GM23338 (cell line): ENCODE measurements at regions not wholly inside any gene's neighbourhood (a gene's known extent, or its start where the extent isn't known, plus 50 kb on each side); places are given as distances from the start of the nearest gene placed in this dataset.

Experiments used
- ATAC-seq: fragments of 200-7000 bp; cut with Tn5 transposase; 3 replicates; pipeline ENCODE4 v1.9.1; 2020
- DNase-seq: peaks from one replicate; pipeline ENCODE4 v3.0.0-alpha.2; 2015; ENCODE audit warnings: low spot score
- H2AFZ ChIP-seq: fragments of 200-600 bp; sonication (generic); 2 replicates; pipeline ENCODE4 v1.8.0; 2016; ENCODE audit warnings: antibody characterized with exemption, mild to moderate bottlenecking, moderate library complexity
- H3F3A ChIP-seq: fragments of 200-600 bp; sonication (generic); replicated peaks from 2 replicates; pipeline ENCODE4 v1.8.0; 2017; ENCODE audit warnings: antibody characterized with exemption, mixed run types, low read depth
- H3K27ac ChIP-seq: fragments of 200-600 bp; sonication (generic); 2 replicates; pipeline ENCODE4 v1.6.1; 2016; ENCODE audit warnings: low read depth
- H3K27me3 ChIP-seq: fragments of 200-600 bp; sonication (generic); 2 replicates; pipeline ENCODE4 v1.8.0; 2016; ENCODE audit warnings: mild to moderate bottlenecking, mixed run types, moderate library complexity; ENCODE audit not compliant: insufficient read depth
- H3K36me3 ChIP-seq: fragments of 200-600 bp; sonication (generic); 2 replicates; pipeline ENCODE4 v1.8.0; 2016; ENCODE audit warnings: mild to moderate bottlenecking; ENCODE audit not compliant: insufficient read depth
- H3K4me1 ChIP-seq: fragments of 200-600 bp; sonication (generic); 2 replicates; pipeline ENCODE4 v1.8.0; 2016; ENCODE audit warnings: mild to moderate bottlenecking, moderate library complexity; ENCODE audit not compliant: insufficient read depth
- H3K4me2 ChIP-seq: fragments of 200-600 bp; sonication (generic); 2 replicates; pipeline ENCODE4 v1.7.1; 2017; ENCODE audit warnings: mixed run types
- H3K4me3 ChIP-seq: fragments of 200-600 bp; sonication (generic); 2 replicates; pipeline ENCODE4 v1.6.1; 2016; ENCODE audit warnings: mixed run types
- H3K79me2 ChIP-seq: fragments of 200-600 bp; sonication (generic); replicated peaks from 2 replicates; pipeline ENCODE4 v1.8.0; 2017; ENCODE audit warnings: mild to moderate bottlenecking; ENCODE audit not compliant: insufficient read depth
- H3K9me2 ChIP-seq: fragments of 200-600 bp; sonication (generic); 2 replicates; pipeline ENCODE4 v1.8.0; 2017; ENCODE audit not compliant: insufficient read depth
- H4K20me1 ChIP-seq: fragments of 200-600 bp; sonication (generic); replicated peaks from 2 replicates; pipeline ENCODE4 v1.8.0; 2017; ENCODE audit warnings: mild to moderate bottlenecking; ENCODE audit not compliant: insufficient read depth
- H3K27ac Mint-ChIP-seq: 2 replicates; pipeline ENCODE4 v1.8.0; 2020; ENCODE audit warnings: inconsistent platforms, mild to moderate bottlenecking, moderate library complexity, mixed read lengths
- H3K27me3 Mint-ChIP-seq: 3 replicates; pipeline ENCODE4 v1.8.0; 2022; ENCODE audit warnings: low read depth, mild to moderate bottlenecking, moderate library complexity, mixed read lengths, inconsistent platforms; ENCODE audit not compliant: insufficient read depth, poor library complexity
- H3K36me3 Mint-ChIP-seq: 3 replicates; pipeline ENCODE4 v1.8.0; 2021; ENCODE audit warnings: low read depth, mild to moderate bottlenecking, inconsistent platforms, moderate library complexity, mixed read lengths
- H3K4me1 Mint-ChIP-seq: 3 replicates; pipeline ENCODE4 v1.8.0; 2020; ENCODE audit warnings: mild to moderate bottlenecking, inconsistent platforms, mixed read lengths
- H3K4me3 Mint-ChIP-seq: 3 replicates; pipeline ENCODE4 v1.8.0; 2021; ENCODE audit warnings: moderate library complexity, mild to moderate bottlenecking, inconsistent platforms, mixed read lengths
- H3K9me3 Mint-ChIP-seq: 3 replicates; pipeline ENCODE4 v1.8.0; 2020; ENCODE audit warnings: moderate library complexity, mild to moderate bottlenecking, inconsistent platforms, mixed read lengths
- CREB1 ChIP-seq: fragments of 250-450 bp; sonication (Bioruptor Pico); IDR thresholded peaks from 2 replicates; pipeline ENCODE4 v1.5.0; 2020; ENCODE audit warnings: low read depth, mild to moderate bottlenecking, moderate library complexity
- CTCF ChIP-seq, 2 experiments: fragments of 200-600 bp in 1 of 2; sonication (generic) in 1 of 2; conservative IDR thresholded peaks; 2 replicates each; pipeline versions ENCODE4 v1.5.1 to v1.6.1; 2016 to 2017; ENCODE audit warnings: antibody characterized with exemption in 2 of 2, low read depth in 2 of 2, mild to moderate bottlenecking in 2 of 2, moderate library complexity in 1 of 2
- ETS1 ChIP-seq: IDR thresholded peaks from 2 replicates; pipeline ENCODE4 v1.6.1; 2016; ENCODE audit warnings: antibody characterized with exemption
- EZH2 ChIP-seq: fragments of 200-600 bp; sonication (generic); IDR thresholded peaks from one replicate; pipeline ENCODE4 v1.8.0; 2017; ENCODE audit warnings: antibody characterized with exemption, mild to moderate bottlenecking, low read depth; ENCODE audit not compliant: unreplicated experiment
- EZH2phosphoT487 ChIP-seq: fragments of 200-600 bp; sonication (generic); IDR thresholded peaks from one replicate; pipeline ENCODE4 v1.8.1; 2018; ENCODE audit warnings: antibody characterized with exemption; ENCODE audit not compliant: unreplicated experiment
- JUNB ChIP-seq: IDR thresholded peaks from one replicate; pipeline ENCODE4 v1.6.1; 2016; ENCODE audit warnings: antibody characterized with exemption; ENCODE audit not compliant: unreplicated experiment
- NANOG ChIP-seq: IDR thresholded peaks from 2 replicates; pipeline ENCODE4 v1.6.1; 2016; ENCODE audit warnings: antibody characterized with exemption, borderline replicate concordance
- POLR2AphosphoS5 ChIP-seq: IDR thresholded peaks from 2 replicates; pipeline ENCODE4 v1.6.1; 2016; ENCODE audit warnings: antibody characterized with exemption, low read depth
- REST ChIP-seq: IDR thresholded peaks from one replicate; pipeline ENCODE4 v1.6.1; 2018; ENCODE audit warnings: antibody characterized with exemption; ENCODE audit not compliant: unreplicated experiment
- STAT1 ChIP-seq: IDR thresholded peaks from one replicate; pipeline ENCODE4 v1.6.1; 2016; ENCODE audit warnings: antibody characterized with exemption; ENCODE audit not compliant: unreplicated experiment
- ZNF114 ChIP-seq: fragments of 250-450 bp; sonication (Bioruptor Pico); IDR thresholded peaks from 2 replicates; pipeline ENCODE4 v1.5.0; 2020; ENCODE audit warnings: mild to moderate bottlenecking, moderate library complexity
- ZNF331 ChIP-seq: fragments of 250-450 bp; sonication (Bioruptor Pico); IDR thresholded peaks from 2 replicates; pipeline ENCODE4 v1.5.0; 2020; ENCODE audit warnings: low read depth, mild to moderate bottlenecking, moderate library complexity
- ZNF462 ChIP-seq: fragments of 250-450 bp; sonication (Bioruptor Pico); IDR thresholded peaks from 2 replicates; pipeline ENCODE4 v1.5.0; 2020; ENCODE audit warnings: mild to moderate bottlenecking, moderate library complexity

- no peak for ATAC-seq
- H3K9me3 Mint-ChIP-seq, result no peaks in the 10 kb centered on the region
- TF ChIP-seq EZH2, result no peak
- TF ChIP-seq ZNF331, result no peak
- no peak for TF ChIP-seq CTCF (conservative IDR thresholded peaks at IDR 0.05; ENCODE audit: low read depth in 2 of 2)
- no peak for TF ChIP-seq EZH2phosphoT487
- TF ChIP-seq ZNF462 (CRISPR knock-in tag), result no peak
- no peak for TF ChIP-seq ETS1
- TF ChIP-seq CREB1 (CRISPR knock-in tag), result no peak
- TF ChIP-seq POLR2AphosphoS5, result no peak
- TF ChIP-seq NANOG, result no peak
- no peak for TF ChIP-seq REST
- TF ChIP-seq STAT1, result no peak
- TF ChIP-seq ZNF114 (CRISPR knock-in tag), result no peak
- TF ChIP-seq JUNB, result no peak
- no peaks in the 10 kb centered on the region for H3K27me3 ChIP-seq
- no peaks in the 10 kb centered on the region for H3K9me2 ChIP-seq
- peaks cover 2% of the 10 kb centered on the region for H3K27me3 Mint-ChIP-seq
- peaks cover 41% of the 10 kb centered on the region for H3K4me1 ChIP-seq
- no peaks in the 10 kb centered on the region for H3K36me3 ChIP-seq
- no peak overlapping the region for H3K27ac ChIP-seq
- H2AFZ ChIP-seq, result no peak overlapping the region
- H3K4me1 Mint-ChIP-seq, result peaks cover 63% of the 10 kb centered on the region
- no peaks in the 10 kb centered on the region for H3F3A ChIP-seq
- no peak overlapping the region for H3K4me2 ChIP-seq
- H3K4me3 ChIP-seq, result no peak overlapping the region
- no peaks in the 10 kb centered on the region for H3K79me2 ChIP-seq
- no peak overlapping the region for H3K27ac Mint-ChIP-seq
- DNase-seq, result no peak
- no peak overlapping the region for H3K4me3 Mint-ChIP-seq
- no peaks in the 10 kb centered on the region for H3K36me3 Mint-ChIP-seq
- no peaks in the 10 kb centered on the region for H4K20me1 ChIP-seq
Observed at GRCh38 chr4:55277011-55277410, 69.0 kb upstream of the SRD5A3 start.
